ENCODE measurements at regions not wholly inside any gene's neighbourhood (a gene's known extent, or its start where the extent isn't known, plus 50 kb on each side); places are given as distances from the start of the nearest gene placed in this dataset.

DNA sequence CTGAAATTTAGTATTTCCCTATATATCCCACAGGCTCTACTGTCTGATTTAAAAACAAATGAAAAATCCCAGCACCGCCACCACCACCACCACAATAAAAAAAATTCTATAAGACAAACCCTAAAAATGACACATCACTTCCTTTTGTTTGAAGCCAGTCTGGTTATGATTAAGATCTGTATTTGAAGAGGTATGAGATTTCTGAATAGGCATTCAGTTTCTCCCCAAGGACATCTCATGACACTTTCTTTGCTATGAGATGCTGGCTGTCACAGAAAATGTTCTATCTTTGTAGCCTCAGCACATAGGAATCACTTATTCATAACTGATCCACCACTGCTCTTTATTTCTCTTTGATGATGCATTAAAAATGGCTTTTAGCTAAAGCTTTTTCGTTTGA lies 1071.0 kb downstream of the SLC6A15 start:
- no peak for TF ChIP-seq CTCF (IDR thresholded peaks at IDR 0.05)
- no peak for TF ChIP-seq POLR2A (IDR thresholded peaks at IDR 0.05)
